HG03378 (cell line): ENCODE measurements at regions not wholly inside any gene's neighbourhood (a gene's known extent, or its start where the extent isn't known, plus 50 kb on each side); places are given as distances from the start of the nearest gene placed in this dataset.

Source experiments
- ATAC-seq: cut with Tn5 transposase; IDR thresholded peaks from one replicate; pipeline ENCODE4 v1.9.1; 2021; ENCODE audit warnings: mild to moderate bottlenecking, moderate library complexity; ENCODE audit not compliant: unreplicated experiment

GRCh38 chr7:25279705-25280104, 51.4 kb upstream of the NPVF start:
- no peak for ATAC-seq

GRCh38 chr7:25280181-25280580, 51.9 kb upstream of the NPVF start:
- no peak for ATAC-seq

- no peak for ATAC-seq
These were observed 53.9 kb upstream of the NPVF start for GRCh38 chr7:25282194-25282593.

DNA sequence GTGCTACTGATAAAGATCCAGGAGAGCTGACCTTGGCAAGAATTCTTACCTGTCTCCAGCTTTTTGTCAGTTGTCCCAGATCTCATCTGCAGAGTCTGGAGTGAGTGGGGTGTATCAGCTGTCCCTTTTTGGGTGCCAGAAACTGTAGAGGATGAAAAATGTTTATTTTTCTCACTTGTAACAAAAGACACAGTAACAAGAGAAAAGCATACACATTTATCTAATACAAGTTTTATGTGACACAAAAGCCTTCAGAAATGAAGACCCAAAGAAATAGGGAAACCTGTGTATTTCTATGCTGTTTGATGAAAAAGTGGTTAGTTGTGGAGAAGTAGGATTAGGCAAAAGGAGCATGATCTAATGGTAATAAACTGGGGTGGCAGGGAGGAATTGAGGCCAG, 58.5 kb upstream of the NPVF start:
- no peak for ATAC-seq

DNA sequence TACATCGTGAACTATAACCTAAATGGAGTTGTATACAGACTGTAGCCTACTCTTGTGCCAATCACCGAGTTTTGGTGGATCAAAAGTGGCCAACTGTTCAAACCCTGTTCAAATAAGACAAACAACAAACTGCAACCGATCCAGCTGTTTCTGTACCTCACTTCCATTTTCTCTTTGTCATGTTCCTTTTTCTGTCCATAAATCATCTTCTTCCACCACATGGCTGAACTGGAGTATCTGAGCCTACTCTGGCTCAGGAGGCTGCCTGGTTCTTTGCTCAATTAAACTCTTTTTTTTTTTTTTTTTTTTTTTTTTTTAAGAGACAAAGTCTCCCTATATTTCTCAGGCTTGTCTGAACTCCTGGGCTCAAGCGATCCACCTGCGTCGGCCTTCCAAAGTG, 59.0 kb upstream of the NPVF start:
- no peak for ATAC-seq

- ATAC-seq = no peak
These were observed 60.4 kb upstream of the NPVF start for GRCh38 chr7:25288556-25289307.

GRCh38 chr7:25289518-25289917, 61.2 kb upstream of the NPVF start:
- no peak for ATAC-seq

DNA sequence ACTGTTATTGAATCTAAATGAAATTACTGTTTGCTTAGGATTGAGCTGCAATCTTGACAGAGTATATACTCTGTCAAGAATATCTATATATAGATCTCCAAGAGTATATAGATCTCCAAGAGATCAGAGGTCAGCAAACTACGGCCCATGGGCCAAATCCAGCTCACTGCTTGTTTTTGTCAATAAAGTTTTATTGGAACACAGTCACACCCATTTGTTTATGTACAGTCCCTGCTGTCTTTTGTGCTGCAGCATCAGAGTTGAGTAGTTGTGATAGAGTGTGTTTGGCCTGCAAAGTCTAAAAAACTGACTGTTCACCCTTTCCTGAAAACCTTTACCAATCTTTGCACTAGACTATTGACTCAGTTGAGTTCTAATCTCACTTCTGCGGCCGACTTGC, 66.3 kb upstream of the NPVF start:
- ATAC-seq = no peak

GRCh38 chr7:25295387-25295786, 67.1 kb upstream of the NPVF start:
- no peak for ATAC-seq

GRCh38 chr7:25296086-25296485, 67.8 kb upstream of the NPVF start:
- ATAC-seq = no peak

GRCh38 chr7:25297278-25297677, 69.0 kb upstream of the NPVF start:
- ATAC-seq = no peak

GRCh38 chr7:25303281-25304181, 75.2 kb upstream of the NPVF start:
- no peak for ATAC-seq

DNA sequence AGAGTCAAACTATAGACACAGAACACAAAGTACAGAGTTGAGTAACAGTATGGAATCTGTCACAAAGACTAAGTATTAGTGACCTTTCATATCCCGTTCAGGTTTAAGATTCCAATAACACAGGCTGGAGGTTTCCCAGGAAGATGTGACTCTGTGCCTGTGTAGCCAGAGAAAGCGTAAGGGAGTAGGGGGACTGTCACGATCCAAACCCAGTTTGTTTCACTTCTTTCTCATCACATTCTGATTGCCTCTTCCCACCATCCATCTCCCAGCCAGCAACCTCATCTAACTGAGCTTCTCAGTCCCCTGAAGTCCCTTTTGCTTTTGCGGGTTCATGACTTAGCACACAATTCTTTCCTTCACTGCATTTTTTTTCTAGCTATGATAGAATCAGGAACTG, 76.4 kb upstream of the NPVF start:
- ATAC-seq = no peak

GRCh38 chr7:25305831-25306230, 77.5 kb upstream of the NPVF start:
- no peak for ATAC-seq

DNA sequence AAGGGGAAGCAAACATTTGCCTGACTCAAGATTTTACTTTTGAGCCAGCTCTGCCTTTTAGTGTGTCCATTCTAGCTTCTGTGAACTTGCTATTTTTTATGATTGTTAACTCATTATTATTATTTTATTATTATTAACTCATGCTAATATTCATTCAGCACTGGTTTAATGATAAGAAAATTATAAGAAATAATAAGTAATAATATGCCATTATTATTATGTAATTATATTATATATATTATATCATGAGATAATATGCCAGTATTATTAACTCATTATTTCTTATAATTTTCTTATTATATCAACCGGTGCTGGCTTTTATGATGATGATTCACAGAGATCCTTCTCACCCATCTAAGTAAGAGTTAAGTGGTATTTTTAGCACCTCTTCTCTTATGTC, 79.3 kb upstream of the NPVF start:
- no peak for ATAC-seq

DNA sequence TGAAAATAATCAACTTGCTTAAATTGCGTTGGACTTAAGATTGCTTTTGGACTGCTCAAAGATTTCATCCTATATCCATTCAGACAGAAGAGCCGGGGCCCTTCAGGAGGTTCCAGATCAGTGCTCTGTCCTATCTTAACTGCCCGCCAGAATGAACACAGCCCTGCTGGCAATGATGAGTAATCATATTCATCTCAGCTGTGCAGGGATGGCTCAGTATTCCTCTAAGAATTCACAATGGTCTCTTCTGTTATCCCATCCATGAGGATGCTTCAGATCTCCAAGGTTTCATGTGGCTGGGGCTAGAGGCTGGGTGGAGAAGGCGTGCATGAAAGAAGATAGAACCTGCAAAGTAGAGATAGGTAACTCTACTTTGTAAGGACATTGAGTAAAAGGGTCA, 80.0 kb upstream of the NPVF start:
- ATAC-seq = no peak

GRCh38 chr7:25308906-25309705, 80.8 kb upstream of the NPVF start:
- ATAC-seq = no peak

GRCh38 chr7:25310896-25311295, 82.6 kb upstream of the NPVF start:
- no peak for ATAC-seq

DNA sequence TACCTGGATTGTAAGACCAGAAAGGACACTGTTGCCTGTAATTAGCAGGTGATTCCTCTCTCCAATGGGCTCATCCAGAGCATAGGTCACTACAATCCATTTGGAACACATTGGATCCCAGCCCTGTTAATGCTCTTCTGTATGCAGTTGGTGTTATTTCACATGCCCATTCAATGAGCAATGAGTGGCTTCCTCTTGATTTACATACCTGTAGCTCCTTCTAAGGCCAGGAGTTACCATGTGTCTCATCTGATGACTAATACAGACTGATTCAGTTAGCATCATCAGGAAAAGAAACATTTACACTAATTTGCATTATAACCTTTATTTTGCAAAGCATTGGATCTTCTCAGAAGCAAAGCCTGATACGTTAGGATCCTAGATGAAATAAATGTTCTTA, 83.1 kb upstream of the NPVF start:
- no peak for ATAC-seq

- ATAC-seq = no peak
These were observed 84.7 kb upstream of the NPVF start for GRCh38 chr7:25312968-25313367.

GRCh38 chr7:25313526-25313925, 85.2 kb upstream of the NPVF start:
- ATAC-seq = no peak
